Thyroid gland (tissue), 4 donors: ENCODE measurements at regions not wholly inside any gene's neighbourhood (a gene's known extent, or its start where the extent isn't known, plus 50 kb on each side); places are given as distances from the start of the nearest gene placed in this dataset.
A peak's percentile ranks its signal among the peaks of the same experiment; 100 is the strongest.

Experiments used
- DNase-seq, 2 donors: peaks; one replicate each; pipeline ENCODE4 v3.0.0-alpha.2; 2019
- H3K27ac ChIP-seq, 3 donors: fragments of 200-600 bp; sonication (generic); 1 replicate in 2 of 3; 2 replicates in 1 of 3; pipeline ENCODE4 v1.5.1; 2016 to 2019; ENCODE audit warnings: mild to moderate bottlenecking in 1 of 3, moderate library complexity in 1 of 3
- H3K27me3 ChIP-seq: fragments of 200-600 bp; sonication (generic); one replicate; pipeline ENCODE4 v1.5.1; 2019
- H3K36me3 ChIP-seq, 2 donors: fragments of 200-600 bp; sonication (generic); one replicate each; pipeline ENCODE4 v1.5.1; 2016 to 2019
- H3K4me1 ChIP-seq, 2 donors: fragments of 200-600 bp; sonication (generic); one replicate each; pipeline ENCODE4 v1.5.1; 2017 to 2019
- H3K4me3 ChIP-seq, 3 donors: fragments of 200-600 bp; sonication (generic); replicated peaks in 1 of 3; 1 replicate in 2 of 3; 2 replicates in 1 of 3; pipeline ENCODE4 v1.5.1; 2016; ENCODE audit warnings: mild to moderate bottlenecking in 1 of 3
- H3K9me3 ChIP-seq: fragments of 200-600 bp; sonication (generic); one replicate; pipeline ENCODE4 v1.5.1; 2017
- POLR2A ChIP-seq, 2 donors: fragments of 450-650 bp; IDR thresholded peaks; one replicate each; pipeline ENCODE4 v1.6.1; 2017; ENCODE audit warnings: antibody characterized with exemption in 2 of 2, mild to moderate bottlenecking in 2 of 2, moderate library complexity in 1 of 2
- WGBS, 2 donors: methylation state at CpG; one replicate each; pipeline ENCODE4 v1.1.5; 2017; 5-methylcytosine and 5-hydroxymethylcytosine counted together
- intact Hi-C: fragments of 100-400 bp; cut with DNase I; formaldehyde crosslinking; loops from one replicate; pipeline ENCODE4 v1.15.1; 2023
- TF ChIP-seq, protein P1 (sequence below), 6 experiments: fragments of 200-600 bp in 3 of 6; fragments of 450-650 bp in 3 of 6; sonication (generic) in 3 of 6; IDR thresholded peaks; one replicate each; pipeline ENCODE4 v1.5.1; 2016 to 2019; ENCODE audit warnings: antibody characterized with exemption in 6 of 6, mild to moderate bottlenecking in 2 of 6, inconsistent platforms in 1 of 6, moderate library complexity in 1 of 6

DNA sequence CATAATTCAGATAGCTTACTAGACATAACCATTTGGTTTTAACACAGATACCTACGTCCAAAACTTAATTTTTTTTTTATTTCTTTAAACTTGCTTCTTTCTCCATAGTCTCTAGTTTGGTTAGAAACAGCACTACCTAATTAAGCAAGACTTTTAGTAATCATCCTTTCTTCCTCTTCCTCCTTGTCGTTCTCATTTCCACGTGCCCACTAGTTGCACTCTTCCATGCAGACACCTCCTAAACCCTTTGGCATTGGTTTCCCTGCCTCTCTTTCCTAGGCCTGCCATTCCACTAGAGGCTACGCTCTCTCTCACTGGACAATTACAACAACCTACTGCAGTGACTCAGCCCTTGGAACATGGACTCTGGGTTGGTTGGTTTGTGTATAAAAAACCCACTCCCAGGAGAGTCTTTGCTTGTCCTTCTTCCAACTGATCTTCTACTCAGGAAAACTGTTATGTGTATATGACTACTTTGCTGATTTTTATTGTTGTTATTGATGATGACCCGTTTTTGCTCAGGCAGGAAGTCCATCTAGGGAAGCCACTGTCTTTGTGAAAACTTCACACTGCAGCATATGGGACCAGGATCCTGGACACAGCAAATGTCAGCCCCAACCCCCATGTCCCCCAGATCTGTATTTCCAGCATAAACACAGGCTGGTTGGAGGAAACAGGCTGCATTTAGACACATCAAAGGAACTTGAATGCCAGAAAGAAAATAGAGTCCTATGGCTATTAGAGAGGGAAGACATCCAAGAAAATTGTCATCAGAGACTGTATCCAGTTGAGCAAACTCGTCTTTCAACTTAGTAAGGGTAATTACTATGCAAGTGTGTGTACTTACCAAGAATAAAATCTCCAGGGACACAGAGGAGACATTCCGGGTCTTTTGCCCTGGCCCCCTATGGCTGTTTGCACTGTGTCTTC lies 503.2 kb downstream of the GADD45G start:
- Histone ChIP-seq H3K4me3 (no peak overlapping the region), H3K4me1 (peaks cover 14 to 20% of the 10 kb centered on the region in 2 donors), H3K9me3 (no peaks in the 10 kb centered on the region), H3K27me3 (no peaks in the 10 kb centered on the region), H3K36me3 (no peaks in the 10 kb centered on the region), H3K27ac (peak overlapping the region; percentile 27 to 73 (median 65))
- DNase-seq: no peak
- intact Hi-C loops: no loop called here
- TF ChIP-seq POLR2A (IDR thresholded peaks at IDR 0.05): no peak
- TF ChIP-seq, protein P1, sequence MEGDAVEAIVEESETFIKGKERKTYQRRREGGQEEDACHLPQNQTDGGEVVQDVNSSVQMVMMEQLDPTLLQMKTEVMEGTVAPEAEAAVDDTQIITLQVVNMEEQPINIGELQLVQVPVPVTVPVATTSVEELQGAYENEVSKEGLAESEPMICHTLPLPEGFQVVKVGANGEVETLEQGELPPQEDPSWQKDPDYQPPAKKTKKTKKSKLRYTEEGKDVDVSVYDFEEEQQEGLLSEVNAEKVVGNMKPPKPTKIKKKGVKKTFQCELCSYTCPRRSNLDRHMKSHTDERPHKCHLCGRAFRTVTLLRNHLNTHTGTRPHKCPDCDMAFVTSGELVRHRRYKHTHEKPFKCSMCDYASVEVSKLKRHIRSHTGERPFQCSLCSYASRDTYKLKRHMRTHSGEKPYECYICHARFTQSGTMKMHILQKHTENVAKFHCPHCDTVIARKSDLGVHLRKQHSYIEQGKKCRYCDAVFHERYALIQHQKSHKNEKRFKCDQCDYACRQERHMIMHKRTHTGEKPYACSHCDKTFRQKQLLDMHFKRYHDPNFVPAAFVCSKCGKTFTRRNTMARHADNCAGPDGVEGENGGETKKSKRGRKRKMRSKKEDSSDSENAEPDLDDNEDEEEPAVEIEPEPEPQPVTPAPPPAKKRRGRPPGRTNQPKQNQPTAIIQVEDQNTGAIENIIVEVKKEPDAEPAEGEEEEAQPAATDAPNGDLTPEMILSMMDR (IDR thresholded peaks at IDR 0.05): no peak
- WGBS, 2 donors: 62 to 74% methylated on average over 7 of the region's 7 CpGs

- Histone ChIP-seq H3K4me3 (no peak overlapping the region), H3K27me3 (no peaks in the 10 kb centered on the region), H3K36me3 (no peaks in the 10 kb centered on the region), H3K27ac (no peak overlapping the region), H3K9me3 (no peaks in the 10 kb centered on the region), H3K4me1 (peaks cover under 1 to 8% of the 10 kb centered on the region in 2 donors)
- no peak for DNase-seq
- TF ChIP-seq POLR2A (IDR thresholded peaks at IDR 0.05): no peak
- TF ChIP-seq, protein P1 (IDR thresholded peaks at IDR 0.05): no peak
- intact Hi-C loops: no loop called here
- 67 to 77% methylated on average over 4 of the region's 4 CpGs for WGBS, 2 donors
Observed at GRCh38 chr9:90112788-90113187, 508.0 kb downstream of the GADD45G start.

- Histone ChIP-seq H3K4me3 (no peak overlapping the region), H3K27ac (no peak overlapping the region), H3K9me3 (no peaks in the 10 kb centered on the region), H3K4me1 (no peaks in the 10 kb centered on the region), H3K27me3 (no peaks in the 10 kb centered on the region), H3K36me3 (no peaks in the 10 kb centered on the region)
- 91 to 95% methylated on average over 4 of the region's 4 CpGs for WGBS, 2 donors
- TF ChIP-seq, protein P1 (IDR thresholded peaks at IDR 0.05): no peak
- TF ChIP-seq POLR2A (IDR thresholded peaks at IDR 0.05): no peak
- intact Hi-C loops: no loop called here
- no peak for DNase-seq
Observed at GRCh38 chr9:90114641-90115425, 510.0 kb downstream of the GADD45G start.

DNA sequence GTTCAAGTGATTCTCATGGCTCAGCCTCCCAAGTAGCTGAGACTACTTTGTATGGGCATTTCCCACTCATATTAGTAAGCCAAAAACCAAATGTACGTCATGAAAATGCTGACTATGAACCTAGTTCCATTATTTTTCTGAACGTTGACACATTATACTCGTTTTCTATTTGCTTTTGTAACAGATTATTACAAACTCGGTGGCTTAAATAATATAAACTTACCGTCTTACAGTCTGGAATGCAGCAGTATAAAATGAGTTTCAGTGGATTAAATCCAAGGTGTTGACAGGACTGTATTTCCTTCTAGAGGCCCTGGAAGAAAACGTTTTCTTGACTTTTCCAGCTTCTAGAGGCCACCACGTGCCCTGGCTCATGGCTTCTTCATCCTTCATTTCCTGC lies 517.0 kb downstream of the GADD45G start:
- Histone ChIP-seq H3K4me1 (no peaks in the 10 kb centered on the region), H3K27ac (no peak overlapping the region), H3K36me3 (no peaks in the 10 kb centered on the region), H3K27me3 (no peaks in the 10 kb centered on the region), H3K9me3 (no peaks in the 10 kb centered on the region), H3K4me3 (no peak overlapping the region)
- no peak for DNase-seq
- intact Hi-C loops: no loop called here
- TF ChIP-seq, protein P1 (IDR thresholded peaks at IDR 0.05): no peak
- no peak for TF ChIP-seq POLR2A (IDR thresholded peaks at IDR 0.05)
- whole genome bisulfite sequencing, 2 donors: 80 to 85% methylated on average over 7 of the region's 7 CpGs

- no peak overlapping the region for H3K4me3 ChIP-seq
- no peaks in the 10 kb centered on the region for H3K4me1 ChIP-seq
- 76 to 91% methylated on average over 1 of the region's 1 CpG for WGBS, 2 donors
- intact Hi-C loops: no loop called here
- H3K27ac ChIP-seq: no peak overlapping the region
- no peaks in the 10 kb centered on the region for H3K36me3 ChIP-seq
- H3K9me3 ChIP-seq: no peaks in the 10 kb centered on the region
- DNase-seq: no peak
- TF ChIP-seq, protein P1 (IDR thresholded peaks at IDR 0.05): no peak
- TF ChIP-seq POLR2A (IDR thresholded peaks at IDR 0.05): no peak
- H3K27me3 ChIP-seq: no peaks in the 10 kb centered on the region
Observed at GRCh38 chr9:90124961-90125360, 517.7 kb downstream of the DIRAS2 start.
